Gastroesophageal sphincter (tissue), 3 donors: ENCODE measurements at regions not wholly inside any gene's neighbourhood (a gene's known extent, or its start where the extent isn't known, plus 50 kb on each side); places are given as distances from the start of the nearest gene placed in this dataset.

Source experiments
- CTCF ChIP-seq, 4 experiments: fragments of 200-600 bp in 2 of 4; fragments of 450-650 bp in 2 of 4; sonication (generic) in 1 of 4; IDR thresholded peaks; one replicate each; pipeline ENCODE4 v1.5.1; 2017 to 2019; ENCODE audit warnings: antibody characterized with exemption in 4 of 4, mild to moderate bottlenecking in 2 of 4, moderate library complexity in 2 of 4
- EP300 ChIP-seq: sonication (generic); formaldehyde crosslinking; IDR thresholded peaks from one replicate; pipeline ENCODE4 v1.6.1; 2017; ENCODE audit warnings: antibody characterized with exemption, mild to moderate bottlenecking
- POLR2A ChIP-seq, 2 donors: fragments of 450-650 bp; IDR thresholded peaks; one replicate each; pipeline ENCODE4 v1.6.1; 2017; ENCODE audit warnings: antibody characterized with exemption in 2 of 2, mild to moderate bottlenecking in 2 of 2, moderate library complexity in 1 of 2
- POLR2AphosphoS5 ChIP-seq: sonication (generic); formaldehyde crosslinking; IDR thresholded peaks from one replicate; pipeline ENCODE4 v1.6.1; 2017; ENCODE audit warnings: antibody characterized with exemption

GRCh38 chr6:3911130-3911529 is 62.0 kb downstream of the FAM50B start:
- TF ChIP-seq CTCF (IDR thresholded peaks at IDR 0.05) (no peak), POLR2A (IDR thresholded peaks at IDR 0.05) (no peak), POLR2AphosphoS5 (no peak), EP300 (no peak)
